Mucosa of rectum (tissue), 2 donors: ENCODE measurements at regions not wholly inside any gene's neighbourhood (a gene's known extent, or its start where the extent isn't known, plus 50 kb on each side); places are given as distances from the start of the nearest gene placed in this dataset.
A peak's percentile ranks its signal among the peaks of the same experiment; 100 is the strongest.

Experiments used
- H3K27ac ChIP-seq, 2 donors: one replicate each; pipeline ENCODE4 v1.7.0; 2013; ENCODE audit warnings: inconsistent platforms in 2 of 2, low read depth in 2 of 2, low read length in 2 of 2
- H3K27me3 ChIP-seq, 2 donors: one replicate each; pipeline ENCODE4 v1.7.0; 2013; ENCODE audit warnings: low read length in 2 of 2; ENCODE audit not compliant: control insufficient read depth in 2 of 2, insufficient read depth in 2 of 2
- H3K36me3 ChIP-seq, 2 donors: one replicate each; pipeline ENCODE4 v1.7.0; 2013; ENCODE audit warnings: low read length in 2 of 2; ENCODE audit not compliant: control insufficient read depth in 2 of 2, insufficient read depth in 2 of 2
- H3K4me1 ChIP-seq, 2 donors: one replicate each; pipeline ENCODE4 v1.7.0; 2013; ENCODE audit warnings: low read length in 2 of 2, mild to moderate bottlenecking in 1 of 2; ENCODE audit not compliant: control insufficient read depth in 2 of 2, insufficient read depth in 2 of 2
- H3K4me3 ChIP-seq, 2 donors: one replicate each; pipeline ENCODE4 v1.7.0; 2013; ENCODE audit warnings: low read length in 2 of 2
- H3K9ac ChIP-seq, 2 donors: one replicate each; pipeline ENCODE4 v1.7.0; 2013; ENCODE audit warnings: low read length in 2 of 2, low read depth in 1 of 2, mild to moderate bottlenecking in 1 of 2
- H3K9me3 ChIP-seq, 2 donors: one replicate each; pipeline ENCODE4 v1.7.0; 2013; ENCODE audit warnings: low read length in 2 of 2; ENCODE audit not compliant: control insufficient read depth in 2 of 2
- donor health status: healthy.
- donor health status: Normal muscosa, but diverticular disease.

DNA sequence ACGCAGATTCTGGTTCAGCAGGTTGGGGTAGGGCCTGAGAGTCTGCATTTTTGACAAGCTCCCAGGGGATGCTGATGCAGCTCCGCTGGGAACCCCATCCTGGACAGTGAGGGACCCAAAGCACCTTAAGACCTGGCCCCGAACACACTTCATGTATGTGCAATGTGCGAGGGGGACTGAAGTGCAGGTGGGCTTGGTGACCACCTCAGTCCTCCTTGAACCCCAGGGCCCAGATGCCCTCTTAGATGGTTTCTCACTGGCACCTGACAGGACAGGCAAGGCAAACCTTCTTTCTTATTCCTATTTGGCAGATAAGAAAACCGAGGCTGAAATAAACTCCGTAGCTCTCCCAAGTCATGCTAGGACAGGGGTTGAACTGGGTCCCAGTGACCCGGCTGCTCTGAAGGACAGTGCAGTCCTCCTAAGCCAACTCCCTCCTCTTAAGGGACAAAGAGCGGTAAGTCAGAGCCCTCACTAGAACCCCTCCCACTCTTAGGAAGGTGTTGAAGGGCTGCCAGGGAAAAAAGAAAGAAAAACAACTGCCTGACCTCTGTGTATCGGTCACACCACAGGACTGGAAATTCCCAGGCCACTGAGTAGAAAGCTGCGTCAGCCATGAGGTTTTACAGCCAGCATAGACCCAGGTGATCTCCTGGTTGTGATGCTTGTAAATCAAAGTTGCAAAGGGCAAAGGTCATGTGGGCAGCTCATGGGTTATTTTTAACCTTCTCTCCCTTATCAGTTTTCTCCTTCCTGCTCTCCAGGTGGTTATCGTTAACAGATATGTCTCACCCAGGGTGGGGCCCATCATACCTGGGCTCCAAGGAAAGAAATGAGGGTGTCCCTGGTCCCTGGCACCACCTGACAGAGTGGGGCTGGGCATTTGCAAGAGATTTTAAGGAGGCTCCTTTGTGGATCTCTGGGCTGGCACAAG, 90.9 kb upstream of the SMNDC1 start:
- Histone ChIP-seq H3K9ac (peak overlapping the region; percentile 19 to 39), H3K4me1 (peaks cover 50% of the 10 kb centered on the region in 2 donors), H3K27me3 (no peaks in the 10 kb centered on the region), H3K27ac (peak overlapping the region; percentile 82 to 84), H3K9me3 (no peaks in the 10 kb centered on the region), H3K36me3 (no peaks in the 10 kb centered on the region), H3K4me3 (peak overlapping the region; percentile 15 to 45)

- Histone ChIP-seq H3K4me1 (peaks cover 50% of the 10 kb centered on the region in 2 donors), H3K36me3 (no peaks in the 10 kb centered on the region), H3K4me3 (no peak overlapping the region), H3K27ac (peak overlapping the region; percentile 76 to 84), H3K9ac (no peak overlapping the region), H3K9me3 (no peaks in the 10 kb centered on the region), H3K27me3 (no peaks in the 10 kb centered on the region)
Observed at GRCh38 chr10:110396284-110396651, 91.5 kb upstream of the SMNDC1 start.

DNA sequence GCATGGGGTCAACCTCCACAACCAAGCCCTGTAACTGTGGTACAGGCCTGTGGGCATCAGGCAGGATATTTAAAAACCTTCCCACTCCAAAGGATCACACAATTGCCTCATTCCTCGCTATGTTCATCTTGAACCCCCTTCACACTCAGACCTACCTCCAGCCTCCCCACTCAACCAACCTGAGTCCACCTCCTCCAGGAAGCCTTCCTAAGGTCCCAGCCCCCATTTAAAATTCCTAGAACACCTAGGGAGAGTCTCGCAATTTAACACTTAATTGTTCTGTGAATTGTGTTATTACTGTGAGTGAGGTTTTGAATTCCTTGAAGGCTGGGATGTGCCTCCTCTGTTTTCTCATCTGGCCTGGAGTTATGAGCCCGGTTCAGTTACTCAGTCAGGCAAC, 93.1 kb upstream of the SMNDC1 start:
- H3K4me1 ChIP-seq: peaks cover 38 to 39% of the 10 kb centered on the region in 2 donors
- H3K27me3 ChIP-seq: no peaks in the 10 kb centered on the region
- H3K36me3 ChIP-seq: no peaks in the 10 kb centered on the region
- no peak overlapping the region for H3K4me3 ChIP-seq
- no peaks in the 10 kb centered on the region for H3K9me3 ChIP-seq
- no peak overlapping the region for H3K9ac ChIP-seq
- peak overlapping the region; percentile 79 to 83 for H3K27ac ChIP-seq

DNA sequence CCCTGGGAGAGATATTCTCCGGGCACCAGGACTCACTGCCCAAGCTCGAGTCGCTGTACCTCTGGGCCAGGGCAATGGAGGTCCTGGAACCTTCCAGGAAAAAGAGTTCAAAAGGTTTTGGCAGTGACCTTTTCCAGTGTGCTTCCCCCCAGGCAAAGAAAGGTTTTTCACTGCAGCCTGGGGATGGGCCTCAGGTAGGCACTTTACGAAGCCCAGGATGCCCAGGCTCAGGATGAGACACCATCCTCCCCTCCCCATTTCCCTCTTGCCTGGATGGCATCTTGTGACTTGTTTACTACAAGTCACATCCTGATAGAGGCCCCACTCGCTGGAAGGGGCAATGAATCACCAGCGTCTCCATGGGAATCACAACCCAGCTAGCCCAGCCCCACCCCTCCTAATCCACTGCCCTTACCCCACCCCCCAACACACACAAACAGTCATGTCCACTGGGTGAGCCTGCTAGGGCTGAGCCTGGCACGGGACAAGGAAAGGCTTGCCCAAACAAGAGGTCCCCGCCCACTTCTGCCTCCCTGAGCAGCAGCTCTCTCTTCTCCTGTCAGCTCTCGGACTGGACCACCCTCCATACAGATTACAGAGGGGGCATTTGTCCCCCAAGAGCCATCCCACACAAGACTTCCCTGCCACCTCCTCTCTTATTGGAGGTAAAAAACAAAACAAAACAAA, 93.8 kb upstream of the SMNDC1 start:
- peaks cover 31 to 33% of the 10 kb centered on the region in 2 donors for H3K4me1 ChIP-seq
- H3K9me3 ChIP-seq: no peaks in the 10 kb centered on the region
- H3K4me3 ChIP-seq: no peak overlapping the region
- H3K9ac ChIP-seq: peak overlapping the region in 1 of 2 donors; percentile 36
- no peaks in the 10 kb centered on the region for H3K36me3 ChIP-seq
- peak overlapping the region; percentile 79 to 83 for H3K27ac ChIP-seq
- H3K27me3 ChIP-seq: no peaks in the 10 kb centered on the region

GRCh38 chr10:110399106-110399964, 94.6 kb upstream of the SMNDC1 start:
- no peaks in the 10 kb centered on the region for H3K9me3 ChIP-seq
- H3K27ac ChIP-seq: peak overlapping the region; percentile 79 to 83
- peaks cover 30 to 33% of the 10 kb centered on the region in 2 donors for H3K4me1 ChIP-seq
- H3K9ac ChIP-seq: peak overlapping the region in 1 of 2 donors; percentile 36
- no peak overlapping the region for H3K4me3 ChIP-seq
- H3K27me3 ChIP-seq: no peaks in the 10 kb centered on the region
- H3K36me3 ChIP-seq: no peaks in the 10 kb centered on the region

- Histone ChIP-seq H3K27ac (peak overlapping the region; percentile 16 to 46), H3K4me3 (no peak overlapping the region), H3K9ac (no peak overlapping the region), H3K9me3 (no peaks in the 10 kb centered on the region), H3K36me3 (no peaks in the 10 kb centered on the region), H3K4me1 (peaks cover 27 to 29% of the 10 kb centered on the region in 2 donors), H3K27me3 (no peaks in the 10 kb centered on the region)
Observed at GRCh38 chr10:110399965-110400933, 95.5 kb upstream of the SMNDC1 start.

GRCh38 chr10:110401401-110402076, 96.2 kb upstream of the DUSP5 start:
- no peak overlapping the region for H3K27ac ChIP-seq
- H3K36me3 ChIP-seq: no peaks in the 10 kb centered on the region

GRCh38 chr10:110402077-110402416, 95.7 kb upstream of the DUSP5 start:
- H3K36me3 ChIP-seq: no peaks in the 10 kb centered on the region
- no peak overlapping the region for H3K4me3 ChIP-seq
- no peaks in the 10 kb centered on the region for H3K27me3 ChIP-seq
- H3K9me3 ChIP-seq: no peaks in the 10 kb centered on the region
- no peak overlapping the region for H3K9ac ChIP-seq
- H3K27ac ChIP-seq: no peak overlapping the region
- peaks cover 18% of the 10 kb centered on the region in 2 donors for H3K4me1 ChIP-seq

More at GRCh38 chr10:110401401-110402076, 96.2 kb upstream of the DUSP5 start:
- Histone ChIP-seq H3K4me3 (no peak overlapping the region), H3K27me3 (no peaks in the 10 kb centered on the region), H3K4me1 (peaks cover 18% of the 10 kb centered on the region in 2 donors), H3K9me3 (no peaks in the 10 kb centered on the region), H3K9ac (no peak overlapping the region)

- H3K27ac ChIP-seq: no peak overlapping the region
- peaks cover 10 to 11% of the 10 kb centered on the region in 2 donors for H3K4me1 ChIP-seq
- H3K27me3 ChIP-seq: no peaks in the 10 kb centered on the region
- H3K4me3 ChIP-seq: no peak overlapping the region
- H3K9me3 ChIP-seq: no peaks in the 10 kb centered on the region
- no peak overlapping the region for H3K9ac ChIP-seq
- no peaks in the 10 kb centered on the region for H3K36me3 ChIP-seq
Observed at GRCh38 chr10:110403593-110403992, 94.1 kb upstream of the DUSP5 start.
